GM13976 (cell line): ENCODE measurements at regions not wholly inside any gene's neighbourhood (a gene's known extent, or its start where the extent isn't known, plus 50 kb on each side); places are given as distances from the start of the nearest gene placed in this dataset.

Experiments
- DNase-seq: peaks from one replicate; pipeline ENCODE4 v3.0.0; 2012; ENCODE audit warnings: low spot score
- CTCF ChIP-seq: IDR thresholded peaks from 2 replicates; pipeline ENCODE4 v1.5.1; 2012; ENCODE audit warnings: borderline replicate concordance, mild to moderate bottlenecking; ENCODE audit not compliant: insufficient read depth; ENCODE audit errors: extremely low read depth, missing control alignments, control extremely low read depth
- in situ Hi-C: fragments of 300-500 bp; cut with MboI; formaldehyde crosslinking; loops from one replicate; pipeline ENCODE4 v1.12.0; 2022; ENCODE audit warnings: low sequenced_read_pairs, mixed read lengths, inconsistent platforms; ENCODE audit not compliant: unreplicated experiment

DNA sequence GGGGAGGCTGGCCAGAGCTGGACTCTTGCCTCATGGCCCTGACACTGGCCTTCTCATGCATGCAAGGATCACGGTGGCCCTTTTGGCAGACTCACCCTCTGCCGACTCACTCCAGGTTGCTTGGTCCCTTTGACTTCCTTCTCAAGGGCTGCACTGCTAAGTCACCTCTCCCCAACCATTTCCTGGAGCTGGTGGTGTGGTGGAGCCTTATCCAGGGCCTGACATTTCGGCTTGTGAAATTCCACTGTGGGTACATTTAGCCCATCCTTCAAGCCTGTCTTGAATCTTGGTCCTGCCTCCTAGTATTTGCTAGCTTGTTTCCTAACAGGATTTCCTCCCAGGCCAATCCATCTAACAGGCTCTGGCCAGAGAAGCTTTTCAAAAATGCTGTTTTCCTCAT, 52.6 kb upstream of the JUN start:
- in situ Hi-C loops, result no loop called here

DNA sequence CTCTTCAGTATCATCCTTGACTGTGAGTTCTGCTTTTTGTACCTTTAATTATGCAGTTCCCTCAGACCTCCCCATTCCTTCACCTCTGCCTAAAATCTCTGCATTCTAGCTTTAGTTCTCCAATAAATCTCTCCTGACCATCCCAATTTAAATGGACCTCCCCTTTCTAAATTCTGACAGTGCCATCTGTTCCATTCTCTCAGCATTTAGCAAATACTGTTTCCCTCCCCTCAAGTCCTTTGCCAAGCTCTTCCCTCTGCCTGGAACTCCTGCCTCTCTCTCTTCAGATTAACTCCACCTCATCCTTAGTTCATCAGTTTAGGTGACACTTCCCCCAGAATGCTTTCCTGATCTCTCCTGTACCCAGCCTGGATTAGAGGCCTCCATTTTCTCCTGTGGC, 54.0 kb upstream of the JUN start:
- no peak for DNase-seq
- TF ChIP-seq CTCF, result no peak
- in situ Hi-C loops, result no loop called here

More for the DNA sequence above, 52.6 kb upstream of the JUN start:
- DNase-seq, result no peak
- no peak for TF ChIP-seq CTCF

DNA sequence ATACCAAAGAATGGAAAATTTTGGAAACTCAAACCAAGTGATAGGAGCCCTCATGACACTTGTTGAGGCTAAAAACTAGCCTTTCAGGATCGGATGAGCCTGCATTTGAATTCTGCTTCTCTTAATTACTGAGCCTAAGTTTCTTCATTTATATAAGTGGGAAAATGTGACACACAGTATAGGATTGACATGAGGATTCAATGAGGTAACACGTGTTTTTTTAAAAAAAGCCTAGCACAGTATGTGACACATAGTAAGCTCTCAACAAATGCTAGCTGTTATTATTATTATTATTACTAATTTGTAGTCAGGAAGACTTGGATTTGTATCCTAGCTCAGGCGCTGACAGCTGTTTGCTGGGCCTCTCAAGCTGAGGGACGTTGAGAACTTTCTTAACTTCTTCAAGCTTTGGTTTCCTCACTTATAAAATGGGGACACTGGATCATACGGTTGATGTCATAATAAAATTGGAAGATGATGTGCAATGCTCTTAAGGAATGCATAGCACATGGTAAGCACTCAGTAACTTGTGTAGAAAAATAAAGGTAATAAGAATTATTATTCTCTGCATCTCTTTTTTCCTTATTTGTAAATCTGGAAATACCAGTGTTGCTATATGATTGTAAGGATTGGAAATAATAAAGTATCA, 55.4 kb upstream of the JUN start:
- TF ChIP-seq CTCF, result no peak
- DNase-seq, result no peak
- in situ Hi-C loops, result no loop called here

GRCh38 chr1:58839846-58840835, 56.3 kb upstream of the JUN start:
- DNase-seq, result no peak
- in situ Hi-C loops, result no loop called here
- no peak for TF ChIP-seq CTCF

DNA sequence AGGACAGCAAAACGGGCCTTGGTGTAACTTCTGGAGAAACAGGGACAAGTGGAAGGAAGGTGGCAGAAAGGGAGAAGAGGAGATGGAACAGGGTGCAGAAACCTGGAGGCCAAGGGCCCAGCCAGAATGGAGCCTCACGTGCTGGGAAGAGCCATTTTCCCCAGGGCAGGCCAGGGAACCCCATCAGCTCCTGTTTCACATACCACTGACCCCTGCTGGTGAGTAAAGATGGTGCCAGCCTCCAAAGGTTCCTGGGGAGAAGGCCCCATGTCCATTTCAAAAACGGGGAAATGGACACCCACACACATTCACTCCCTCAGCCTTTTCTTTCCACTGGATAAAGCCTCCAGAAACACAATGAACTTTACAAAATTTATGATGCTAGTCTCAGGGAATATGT, 57.6 kb upstream of the JUN start:
- in situ Hi-C loops, result no loop called here
- DNase-seq, result no peak

More for the DNA sequence above, 57.6 kb upstream of the JUN start:
- peak; percentile 33 for TF ChIP-seq CTCF
